ENCODE measurements at regions not wholly inside any gene's neighbourhood (a gene's known extent, or its start where the extent isn't known, plus 50 kb on each side); places are given as distances from the start of the nearest gene placed in this dataset.
"Not testable (repeated sequence)": the region's sequence is repeated elsewhere in the genome, so short reads cannot be mapped to it uniquely, and the experiment has no call there.

DNA sequence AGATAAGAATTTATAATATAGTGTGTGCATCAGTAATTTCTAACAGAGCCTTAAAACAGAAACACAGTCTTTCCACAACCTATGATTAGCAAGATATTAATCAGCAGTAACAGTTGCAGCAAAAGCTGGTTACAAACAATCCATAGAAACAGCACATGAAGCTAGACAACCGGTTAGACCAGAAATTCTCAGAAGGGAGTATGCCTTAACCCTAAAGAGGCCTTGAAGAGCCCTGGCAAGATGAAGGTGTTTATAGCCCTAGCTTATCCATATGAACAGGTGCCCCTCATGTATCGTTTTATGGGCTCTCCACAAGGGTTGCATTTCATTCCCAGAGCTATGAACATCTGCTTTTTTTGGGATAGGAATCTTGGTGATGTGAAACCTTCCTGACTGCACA lies 117.1 kb upstream of the ANKRD30A start:
- TF ChIP-seq, protein P1, sequence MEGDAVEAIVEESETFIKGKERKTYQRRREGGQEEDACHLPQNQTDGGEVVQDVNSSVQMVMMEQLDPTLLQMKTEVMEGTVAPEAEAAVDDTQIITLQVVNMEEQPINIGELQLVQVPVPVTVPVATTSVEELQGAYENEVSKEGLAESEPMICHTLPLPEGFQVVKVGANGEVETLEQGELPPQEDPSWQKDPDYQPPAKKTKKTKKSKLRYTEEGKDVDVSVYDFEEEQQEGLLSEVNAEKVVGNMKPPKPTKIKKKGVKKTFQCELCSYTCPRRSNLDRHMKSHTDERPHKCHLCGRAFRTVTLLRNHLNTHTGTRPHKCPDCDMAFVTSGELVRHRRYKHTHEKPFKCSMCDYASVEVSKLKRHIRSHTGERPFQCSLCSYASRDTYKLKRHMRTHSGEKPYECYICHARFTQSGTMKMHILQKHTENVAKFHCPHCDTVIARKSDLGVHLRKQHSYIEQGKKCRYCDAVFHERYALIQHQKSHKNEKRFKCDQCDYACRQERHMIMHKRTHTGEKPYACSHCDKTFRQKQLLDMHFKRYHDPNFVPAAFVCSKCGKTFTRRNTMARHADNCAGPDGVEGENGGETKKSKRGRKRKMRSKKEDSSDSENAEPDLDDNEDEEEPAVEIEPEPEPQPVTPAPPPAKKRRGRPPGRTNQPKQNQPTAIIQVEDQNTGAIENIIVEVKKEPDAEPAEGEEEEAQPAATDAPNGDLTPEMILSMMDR (conservative IDR thresholded peaks at IDR 0.05 in 1 of 2, IDR thresholded peaks at IDR 0.05 in 1 of 2; ENCODE audit: low read depth in 1 of 2, low read length in 2 of 2) = not testable (repeated sequence)
- TF ChIP-seq EZH2 (IDR thresholded peaks at IDR 0.05; ENCODE audit: low read length, missing control alignments) = not testable (repeated sequence)

Measured in fibroblast of lung (primary cell).